Activated CD4-positive, alpha-beta T cell treated with anti-CD3 and anti-CD28 coated beads, Interleukin-2, amount 10 ng/mL, durations not matched to agents 7 days and 5 days (primary cell): ENCODE measurements at regions not wholly inside any gene's neighbourhood (a gene's known extent, or its start where the extent isn't known, plus 50 kb on each side); places are given as distances from the start of the nearest gene placed in this dataset.

Source experiments
- CTCF ChIA-PET: fragments of 350-600 bp; sonication (Branson Sonifier 250); formaldehyde crosslinking; loops from one replicate; lab custom pipeline; 2021; ENCODE audit warnings: antibody characterized with exemption; lab: Charles Lee
- POLR2A ChIA-PET: fragments of 350-600 bp; sonication (Branson Sonifier 250); formaldehyde crosslinking; loops from one replicate; lab custom pipeline; 2021; ENCODE audit warnings: antibody characterized with exemption; lab: Charles Lee
- DNase-seq: peaks from one replicate; pipeline ENCODE4 v3.0.0-alpha.2; 2020
- H3K27ac Mint-ChIP-seq: one replicate; pipeline ENCODE4 v1.8.0; 2021; ENCODE audit warnings: mild to moderate bottlenecking, moderate library complexity, mixed read lengths
- H3K27me3 Mint-ChIP-seq: one replicate; pipeline ENCODE4 v1.8.0; 2021; ENCODE audit warnings: mixed read lengths
- H3K36me3 Mint-ChIP-seq: one replicate; pipeline ENCODE4 v1.8.0; 2021; ENCODE audit warnings: low read depth, mixed read lengths
- H3K4me1 Mint-ChIP-seq: one replicate; pipeline ENCODE4 v1.8.0; 2021; ENCODE audit warnings: mixed read lengths
- H3K4me3 Mint-ChIP-seq: one replicate; pipeline ENCODE4 v1.8.0; 2021; ENCODE audit warnings: mild to moderate bottlenecking, moderate library complexity, mixed read lengths
- H3K9me3 Mint-ChIP-seq: one replicate; pipeline ENCODE4 v1.8.0; 2021; ENCODE audit warnings: mixed read lengths

DNA sequence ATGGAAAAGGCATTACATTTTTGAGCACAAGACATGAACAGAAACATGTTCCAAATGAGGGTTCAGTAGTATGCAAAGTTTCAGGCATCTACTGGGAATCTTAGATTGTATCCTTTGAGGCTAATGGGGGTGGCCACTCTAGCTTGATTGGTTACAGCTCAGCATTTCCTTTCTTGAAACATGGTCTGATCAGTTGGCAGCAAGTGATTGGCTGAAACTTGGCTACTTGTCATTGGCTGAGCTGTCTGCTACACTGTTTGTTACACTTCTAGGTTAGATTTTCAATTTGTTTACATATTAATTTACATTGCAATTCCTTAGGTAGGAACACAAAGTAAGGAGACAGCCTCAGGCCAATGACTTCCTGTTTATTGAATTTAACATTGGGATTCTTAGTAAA lies 918.0 kb upstream of the SEL1L start:
- H3K4me3 Mint-ChIP-seq: no peak overlapping the region

GRCh38 chr14:82482345-82482744 lies 948.7 kb upstream of the SEL1L start:
- H3K9me3 Mint-ChIP-seq: peaks cover 8% of the 10 kb centered on the region
- no peaks in the 10 kb centered on the region for H3K27me3 Mint-ChIP-seq
- no peaks in the 10 kb centered on the region for H3K4me1 Mint-ChIP-seq
- DNase-seq: no peak
- CTCF ChIA-PET: no interaction called here
- H3K4me3 Mint-ChIP-seq: no peak overlapping the region
- no peaks in the 10 kb centered on the region for H3K36me3 Mint-ChIP-seq
- POLR2A ChIA-PET: no interaction called here
- H3K27ac Mint-ChIP-seq: no peak overlapping the region

More for the DNA sequence above, 918.0 kb upstream of the SEL1L start:
- CTCF ChIA-PET: no interaction called here
- no peak for DNase-seq
- H3K4me1 Mint-ChIP-seq: no peaks in the 10 kb centered on the region
- peaks cover 2% of the 10 kb centered on the region for H3K9me3 Mint-ChIP-seq
- no peaks in the 10 kb centered on the region for H3K36me3 Mint-ChIP-seq
- POLR2A ChIA-PET: no interaction called here
- H3K27me3 Mint-ChIP-seq: no peaks in the 10 kb centered on the region
- H3K27ac Mint-ChIP-seq: no peak overlapping the region

GRCh38 chr14:82488473-82488872 lies 954.8 kb upstream of the SEL1L start:
- Mint-ChIP-seq H3K4me3 (no peak overlapping the region), H3K9me3 (peaks cover 6% of the 10 kb centered on the region), H3K27ac (no peak overlapping the region), H3K36me3 (no peaks in the 10 kb centered on the region), H3K27me3 (no peaks in the 10 kb centered on the region), H3K4me1 (no peaks in the 10 kb centered on the region)
- no peak for DNase-seq
- POLR2A ChIA-PET: no interaction called here
- CTCF ChIA-PET: no interaction called here

DNA sequence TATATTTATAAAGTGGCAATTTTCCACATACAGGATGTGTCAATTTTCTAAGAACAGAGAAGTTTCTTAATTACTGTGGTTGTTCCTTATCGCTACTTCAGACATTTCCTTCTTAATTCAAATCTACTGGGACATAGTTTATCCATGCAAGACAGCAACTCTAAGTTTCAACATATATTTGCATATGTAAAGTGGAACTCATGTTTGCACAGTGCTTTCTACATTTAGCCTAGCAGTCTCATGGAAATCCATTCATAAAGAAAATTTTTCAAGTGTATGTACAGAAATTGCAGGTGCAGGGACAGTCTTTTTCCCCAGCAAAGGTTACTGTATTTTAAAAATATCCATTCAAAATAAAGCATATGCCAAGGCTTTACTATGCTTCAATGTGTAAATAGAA lies 956.7 kb upstream of the SEL1L start:
- Mint-ChIP-seq H3K27ac (no peak overlapping the region), H3K36me3 (no peaks in the 10 kb centered on the region), H3K4me1 (no peaks in the 10 kb centered on the region), H3K4me3 (no peak overlapping the region), H3K27me3 (no peaks in the 10 kb centered on the region), H3K9me3 (peaks cover 3% of the 10 kb centered on the region)
- DNase-seq: no peak
- ChIA-PET POLR2A (no interaction called here), CTCF (no interaction called here)

- no peaks in the 10 kb centered on the region for H3K27me3 Mint-ChIP-seq
- H3K4me3 Mint-ChIP-seq: no peak overlapping the region
- H3K4me1 Mint-ChIP-seq: no peaks in the 10 kb centered on the region
- DNase-seq: no peak
- no peak overlapping the region for H3K27ac Mint-ChIP-seq
- POLR2A ChIA-PET: no interaction called here
- H3K36me3 Mint-ChIP-seq: no peaks in the 10 kb centered on the region
- H3K9me3 Mint-ChIP-seq: peaks cover 3% of the 10 kb centered on the region
- CTCF ChIA-PET: no interaction called here
Observed at GRCh38 chr14:82492157-82492556, 958.5 kb upstream of the SEL1L start.

DNA sequence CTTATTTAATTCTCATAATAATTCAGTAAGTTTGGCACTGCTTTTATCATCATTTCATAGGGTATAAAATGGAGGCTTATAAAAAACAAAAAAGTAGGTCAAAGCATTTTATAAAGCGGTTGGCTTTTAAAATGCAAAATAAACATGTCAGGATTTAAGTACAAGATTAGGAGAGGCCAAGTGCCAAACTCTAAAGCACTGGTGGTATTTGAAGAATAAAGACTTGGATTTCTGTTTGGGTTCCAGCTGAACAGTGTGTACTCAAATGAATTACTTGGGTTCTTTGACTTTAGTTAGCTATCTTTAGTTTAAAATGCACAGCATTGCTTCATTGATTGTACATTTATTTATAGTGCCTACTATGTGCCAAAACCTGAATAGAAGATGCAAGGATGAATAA lies 966.6 kb upstream of the SEL1L start:
- DNase-seq: no peak
- ChIA-PET CTCF (no interaction called here), POLR2A (no interaction called here)
- Mint-ChIP-seq H3K9me3 (peaks cover 2% of the 10 kb centered on the region), H3K4me3 (no peak overlapping the region), H3K27me3 (no peaks in the 10 kb centered on the region), H3K4me1 (no peaks in the 10 kb centered on the region), H3K36me3 (no peaks in the 10 kb centered on the region), H3K27ac (no peak overlapping the region)

- POLR2A ChIA-PET: no interaction called here
- no peak for DNase-seq
- Mint-ChIP-seq H3K9me3 (peaks cover 2% of the 10 kb centered on the region), H3K4me3 (no peak overlapping the region), H3K27ac (no peak overlapping the region), H3K4me1 (no peaks in the 10 kb centered on the region), H3K36me3 (no peaks in the 10 kb centered on the region), H3K27me3 (no peaks in the 10 kb centered on the region)
- CTCF ChIA-PET: no interaction called here
Observed at GRCh38 chr14:82501554-82501953, 967.9 kb upstream of the SEL1L start.

DNA sequence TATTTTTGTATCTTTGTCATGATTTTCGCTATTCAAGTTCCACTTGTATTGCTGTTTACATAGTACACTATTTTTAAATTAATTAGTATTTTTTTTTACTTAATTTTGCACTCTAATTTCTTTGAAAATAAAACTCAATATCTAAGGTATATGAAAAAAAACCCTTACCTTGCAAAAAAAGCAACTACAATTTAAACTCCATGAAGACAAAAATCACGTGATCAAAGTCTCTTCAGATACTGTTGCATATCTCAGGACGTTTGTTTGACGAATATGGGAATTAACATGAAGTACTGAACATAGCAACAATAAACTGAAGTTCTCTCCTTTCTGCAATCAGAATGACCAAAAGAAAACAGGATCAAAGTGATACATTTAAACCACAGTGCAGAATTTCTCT lies 968.4 kb upstream of the SEL1L start:
- no peaks in the 10 kb centered on the region for H3K4me1 Mint-ChIP-seq
- H3K27me3 Mint-ChIP-seq: no peaks in the 10 kb centered on the region
- H3K4me3 Mint-ChIP-seq: no peak overlapping the region
- ChIA-PET CTCF (no interaction called here), POLR2A (no interaction called here)
- DNase-seq: no peak
- no peaks in the 10 kb centered on the region for H3K36me3 Mint-ChIP-seq
- no peak overlapping the region for H3K27ac Mint-ChIP-seq
- peaks cover 2% of the 10 kb centered on the region for H3K9me3 Mint-ChIP-seq

DNA sequence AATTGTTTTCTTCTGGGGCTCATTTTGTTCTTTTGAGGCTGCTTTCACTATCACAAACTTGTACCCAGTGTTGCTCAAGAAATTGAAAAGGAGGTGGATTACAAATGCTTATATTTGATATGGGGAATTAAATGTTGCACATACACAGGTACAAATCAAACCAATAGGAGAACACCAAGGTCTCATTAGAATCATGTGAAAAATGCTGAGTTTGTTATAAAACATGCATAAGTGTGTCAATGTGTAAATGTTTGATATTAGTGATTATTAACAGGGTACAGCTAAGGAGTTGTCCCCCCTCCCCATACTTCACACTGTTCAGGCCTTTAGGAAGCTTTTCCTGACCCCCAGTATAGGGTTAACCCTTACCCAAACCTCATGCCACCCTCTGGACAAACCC lies 971.2 kb upstream of the SEL1L start:
- Mint-ChIP-seq H3K27me3 (no peaks in the 10 kb centered on the region), H3K4me3 (no peak overlapping the region), H3K9me3 (peaks cover 2% of the 10 kb centered on the region), H3K27ac (no peak overlapping the region), H3K4me1 (no peaks in the 10 kb centered on the region), H3K36me3 (no peaks in the 10 kb centered on the region)
- ChIA-PET CTCF (no interaction called here), POLR2A (no interaction called here)
- DNase-seq: no peak

GRCh38 chr14:82510007-82510406 lies 976.4 kb upstream of the SEL1L start:
- Mint-ChIP-seq H3K36me3 (no peaks in the 10 kb centered on the region), H3K4me3 (no peak overlapping the region), H3K4me1 (no peaks in the 10 kb centered on the region), H3K27me3 (no peaks in the 10 kb centered on the region), H3K27ac (no peak overlapping the region), H3K9me3 (no peaks in the 10 kb centered on the region)
- DNase-seq: no peak
- ChIA-PET POLR2A (no interaction called here), CTCF (no interaction called here)

DNA sequence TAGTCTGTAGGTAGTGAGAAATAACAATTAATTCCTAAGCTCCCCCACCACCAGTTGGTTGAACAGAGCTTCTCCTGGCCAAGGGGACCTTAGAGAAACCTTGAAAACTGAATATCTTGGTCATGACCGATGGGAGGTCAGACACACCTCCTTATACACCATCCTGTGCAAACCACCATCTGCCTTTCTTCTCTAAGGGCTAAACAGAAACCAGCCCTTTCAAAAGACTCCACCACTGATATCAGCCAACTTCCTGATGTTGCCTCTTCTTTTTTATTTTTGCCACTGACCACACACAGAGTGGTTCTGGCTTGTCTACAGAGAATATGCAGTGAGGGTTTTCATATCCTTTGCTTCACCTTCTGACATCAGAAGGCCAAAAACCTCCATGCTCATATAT lies 977.7 kb upstream of the SEL1L start:
- CTCF ChIA-PET: no interaction called here
- Mint-ChIP-seq H3K36me3 (no peaks in the 10 kb centered on the region), H3K27me3 (no peaks in the 10 kb centered on the region), H3K9me3 (no peaks in the 10 kb centered on the region), H3K4me3 (no peak overlapping the region), H3K4me1 (no peaks in the 10 kb centered on the region), H3K27ac (no peak overlapping the region)
- DNase-seq: no peak
- POLR2A ChIA-PET: no interaction called here

GRCh38 chr14:82520765-82521164 lies 987.1 kb upstream of the SEL1L start:
- CTCF ChIA-PET: no interaction called here
- Mint-ChIP-seq H3K27ac (no peak overlapping the region), H3K27me3 (no peaks in the 10 kb centered on the region), H3K36me3 (no peaks in the 10 kb centered on the region), H3K4me1 (no peaks in the 10 kb centered on the region), H3K9me3 (peaks cover 9% of the 10 kb centered on the region), H3K4me3 (no peak overlapping the region)
- DNase-seq: no peak
- POLR2A ChIA-PET: no interaction called here

DNA sequence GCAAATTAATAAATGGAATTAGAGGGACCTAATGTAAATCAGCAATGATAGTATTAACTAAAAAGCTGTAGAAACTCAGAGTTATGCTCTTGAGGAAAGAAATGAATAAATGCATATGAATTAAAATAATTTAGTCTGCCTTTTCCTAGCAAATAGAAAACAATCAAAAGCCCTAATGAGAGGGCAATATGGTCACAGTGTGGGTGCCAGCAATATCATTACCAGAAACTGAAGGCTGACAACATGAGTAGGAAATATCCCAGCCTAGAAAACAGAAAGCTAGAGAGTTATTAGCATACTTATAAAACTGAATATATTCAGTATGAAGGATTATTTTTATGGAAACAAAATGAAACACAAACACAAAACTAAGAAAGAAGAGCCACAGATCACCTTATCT lies 987.5 kb upstream of the SEL1L start:
- Mint-ChIP-seq H3K27ac (no peak overlapping the region), H3K36me3 (no peaks in the 10 kb centered on the region), H3K27me3 (no peaks in the 10 kb centered on the region), H3K9me3 (peaks cover 9% of the 10 kb centered on the region), H3K4me3 (no peak overlapping the region), H3K4me1 (no peaks in the 10 kb centered on the region)
- ChIA-PET POLR2A (no interaction called here), CTCF (no interaction called here)
- DNase-seq: no peak

DNA sequence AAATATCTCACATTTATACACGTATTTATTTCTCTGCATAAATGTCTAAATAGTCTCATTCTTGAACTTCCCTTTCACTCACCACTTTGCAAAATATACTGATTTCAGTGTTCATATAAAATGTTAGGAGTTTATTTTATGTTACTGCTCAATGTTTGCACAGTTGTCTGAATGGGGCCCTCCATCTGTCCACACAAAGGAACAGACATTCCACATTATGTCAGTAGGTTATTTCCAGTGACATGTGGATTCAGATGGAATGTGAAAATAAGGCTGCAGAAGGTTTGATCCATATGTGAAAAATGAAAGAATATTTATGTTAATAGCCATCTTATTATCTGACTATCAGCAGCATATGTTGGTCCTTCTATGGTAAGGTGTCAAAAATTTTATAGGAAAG lies 994.4 kb upstream of the SEL1L start:
- H3K4me3 Mint-ChIP-seq: no peak overlapping the region
- no peaks in the 10 kb centered on the region for H3K36me3 Mint-ChIP-seq
- peaks cover 11% of the 10 kb centered on the region for H3K9me3 Mint-ChIP-seq
- ChIA-PET CTCF (no interaction called here), POLR2A (no interaction called here)
- DNase-seq: no peak
- H3K27ac Mint-ChIP-seq: no peak overlapping the region
- no peaks in the 10 kb centered on the region for H3K4me1 Mint-ChIP-seq
- no peaks in the 10 kb centered on the region for H3K27me3 Mint-ChIP-seq

DNA sequence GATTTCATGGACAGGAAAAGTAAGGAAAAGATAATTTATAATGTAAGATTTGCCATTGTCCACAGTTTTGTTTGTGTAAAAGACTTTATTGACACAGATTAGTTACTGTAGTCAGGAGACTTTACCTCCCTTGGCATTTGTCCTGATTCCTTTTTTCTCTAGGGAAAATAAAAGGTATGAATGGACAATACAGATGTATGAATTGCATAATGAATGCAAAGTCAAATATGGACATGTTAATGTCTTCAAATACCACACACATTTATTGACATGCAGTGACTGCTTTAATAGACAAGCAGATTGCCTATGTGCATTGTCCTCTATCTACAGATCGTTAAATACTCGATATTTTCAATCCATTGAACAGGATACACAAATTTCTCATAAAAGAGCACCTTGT lies 999.7 kb upstream of the SEL1L start:
- Mint-ChIP-seq H3K9me3 (peaks cover 12% of the 10 kb centered on the region), H3K36me3 (no peaks in the 10 kb centered on the region), H3K4me1 (no peaks in the 10 kb centered on the region), H3K4me3 (no peak overlapping the region), H3K27ac (no peak overlapping the region), H3K27me3 (no peaks in the 10 kb centered on the region)
- POLR2A ChIA-PET: no interaction called here
- CTCF ChIA-PET: no interaction called here
- no peak for DNase-seq
